ENCODE measurements at regions not wholly inside any gene's neighbourhood (a gene's known extent, or its start where the extent isn't known, plus 50 kb on each side); places are given as distances from the start of the nearest gene placed in this dataset.

- peak; percentile 56 for ATAC-seq
- Mint-ChIP-seq H3K27ac (no peak overlapping the region), H3K9me3 (no peaks in the 10 kb centered on the region), H3K4me1 (no peaks in the 10 kb centered on the region), H3K36me3 (no peaks in the 10 kb centered on the region), H3K4me3 (no peak overlapping the region), H3K27me3 (peaks cover 0 to 7% (median 0%) of the 10 kb centered on the region in 5 donors)
- H3K9me3 ChIP-seq (ENCODE audit: control insufficient read depth in 2 of 3, low read length in 3 of 3): no peaks in the 10 kb centered on the region
- intact Hi-C loops (cut with micrococcal nuclease): loop anchor here in 1 of 2 donors (2.0 kb wide), 1 partner anchor 1248 kb away; no protein-coding TSS in a partner anchor
- H3K36me3 ChIP-seq (ENCODE audit: control insufficient read depth in 2 of 3, insufficient read depth in 3 of 3, low read length in 3 of 3): no peaks in the 10 kb centered on the region
- POLR2A ChIA-PET: no interaction called here
- H3K27me3 ChIP-seq (ENCODE audit: control insufficient read depth in 2 of 2, insufficient read depth in 2 of 2, low read length in 2 of 2): no peaks in the 10 kb centered on the region
- no peak overlapping the region for H3K27ac ChIP-seq (ENCODE audit: low read depth, low read length)
- CTCF ChIA-PET: no interaction called here
- no peaks in the 10 kb centered on the region for H3K4me1 ChIP-seq (ENCODE audit: control insufficient read depth in 2 of 2, insufficient read depth in 2 of 2, low read length in 2 of 2)
- DNase-seq: peak in 3 of 9 donors; percentile 12 to 35 (median 20)
- no peak overlapping the region for H3K4me3 ChIP-seq (ENCODE audit: low read length)
Observed at GRCh38 chr5:101678481-101679193, 617.4 kb downstream of the SLCO4C1 start.

DNA sequence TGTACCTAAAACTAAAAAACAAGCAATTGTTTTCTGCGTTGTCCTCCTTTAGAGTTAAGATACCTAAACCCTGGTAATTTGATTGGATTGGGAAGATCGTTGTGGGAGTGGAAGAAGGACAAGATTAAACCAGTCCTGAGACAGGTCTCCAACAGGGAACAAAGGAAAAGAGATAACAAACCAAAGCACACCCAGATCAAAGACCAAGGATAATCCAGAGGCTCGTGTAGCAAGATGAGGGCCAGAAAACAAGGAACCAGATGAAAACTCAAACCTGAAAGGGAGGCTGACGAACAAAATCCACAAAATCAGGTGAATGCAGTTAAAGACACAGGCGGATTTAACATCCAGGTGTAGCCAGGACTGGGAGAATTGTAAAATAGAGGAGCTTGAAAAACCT is 618.1 kb downstream of the SLCO4C1 start:
- ATAC-seq: no peak
- H3K9me3 Mint-ChIP-seq: no peaks in the 10 kb centered on the region
- Histone ChIP-seq H3K9me3 (ENCODE audit: control insufficient read depth in 2 of 3, low read length in 3 of 3) (no peaks in the 10 kb centered on the region), H3K4me3 (ENCODE audit: low read length) (no peak overlapping the region), H3K4me1 (ENCODE audit: control insufficient read depth in 2 of 2, insufficient read depth in 2 of 2, low read length in 2 of 2) (no peaks in the 10 kb centered on the region), H3K27me3 (ENCODE audit: control insufficient read depth in 2 of 2, insufficient read depth in 2 of 2, low read length in 2 of 2) (no peaks in the 10 kb centered on the region), H3K27ac (ENCODE audit: low read depth, low read length) (no peak overlapping the region), H3K36me3 (ENCODE audit: control insufficient read depth in 2 of 3, insufficient read depth in 3 of 3, low read length in 3 of 3) (no peaks in the 10 kb centered on the region)
- ChIA-PET POLR2A (no interaction called here), CTCF (no interaction called here)
- peaks cover 0 to 7% (median 0%) of the 10 kb centered on the region in 5 donors for H3K27me3 Mint-ChIP-seq
- intact Hi-C loops (cut with micrococcal nuclease): loop anchor here in 1 of 2 donors (2.0 kb wide), 1 partner anchor 1247 kb away; no protein-coding TSS in a partner anchor
- no peak overlapping the region for H3K27ac Mint-ChIP-seq
- no peak overlapping the region for H3K4me3 Mint-ChIP-seq
- no peak for DNase-seq
- H3K36me3 Mint-ChIP-seq: no peaks in the 10 kb centered on the region
- no peaks in the 10 kb centered on the region for H3K4me1 Mint-ChIP-seq

- Histone ChIP-seq H3K27me3 (ENCODE audit: control insufficient read depth in 2 of 2, insufficient read depth in 2 of 2, low read length in 2 of 2) (no peaks in the 10 kb centered on the region), H3K36me3 (ENCODE audit: control insufficient read depth in 2 of 3, insufficient read depth in 3 of 3, low read length in 3 of 3) (no peaks in the 10 kb centered on the region), H3K27ac (ENCODE audit: low read depth, low read length) (no peak overlapping the region), H3K4me1 (ENCODE audit: control insufficient read depth in 2 of 2, insufficient read depth in 2 of 2, low read length in 2 of 2) (no peaks in the 10 kb centered on the region), H3K4me3 (ENCODE audit: low read length) (no peak overlapping the region), H3K9me3 (ENCODE audit: control insufficient read depth in 2 of 3, low read length in 3 of 3) (no peaks in the 10 kb centered on the region)
- CTCF ChIA-PET: no interaction called here
- no peaks in the 10 kb centered on the region for H3K4me1 Mint-ChIP-seq
- H3K27ac Mint-ChIP-seq: no peak overlapping the region
- no peaks in the 10 kb centered on the region for H3K9me3 Mint-ChIP-seq
- H3K4me3 Mint-ChIP-seq: no peak overlapping the region
- H3K27me3 Mint-ChIP-seq: peaks cover 0 to 7% (median 0%) of the 10 kb centered on the region in 5 donors
- POLR2A ChIA-PET: no interaction called here
- no peak for DNase-seq
- no peak for ATAC-seq
- intact Hi-C loops (cut with micrococcal nuclease): no loop called here
- H3K36me3 Mint-ChIP-seq: no peaks in the 10 kb centered on the region
Observed at GRCh38 chr5:101676646-101677045, 619.4 kb downstream of the SLCO4C1 start.

- intact Hi-C loops (cut with micrococcal nuclease): no loop called here
- no peak overlapping the region for H3K27ac Mint-ChIP-seq
- Histone ChIP-seq H3K36me3 (ENCODE audit: control insufficient read depth in 2 of 3, insufficient read depth in 3 of 3, low read length in 3 of 3) (no peaks in the 10 kb centered on the region), H3K4me3 (ENCODE audit: low read length) (no peak overlapping the region), H3K27me3 (ENCODE audit: control insufficient read depth in 2 of 2, insufficient read depth in 2 of 2, low read length in 2 of 2) (no peaks in the 10 kb centered on the region), H3K9me3 (ENCODE audit: control insufficient read depth in 2 of 3, low read length in 3 of 3) (no peaks in the 10 kb centered on the region), H3K27ac (ENCODE audit: low read depth, low read length) (no peak overlapping the region), H3K4me1 (ENCODE audit: control insufficient read depth in 2 of 2, insufficient read depth in 2 of 2, low read length in 2 of 2) (no peaks in the 10 kb centered on the region)
- H3K4me3 Mint-ChIP-seq: no peak overlapping the region
- no peaks in the 10 kb centered on the region for H3K36me3 Mint-ChIP-seq
- no peaks in the 10 kb centered on the region for H3K9me3 Mint-ChIP-seq
- no peak for ATAC-seq
- CTCF ChIA-PET: no interaction called here
- DNase-seq: no peak
- no peaks in the 10 kb centered on the region for H3K4me1 Mint-ChIP-seq
- peaks cover 0 to 7% (median 0%) of the 10 kb centered on the region in 5 donors for H3K27me3 Mint-ChIP-seq
- POLR2A ChIA-PET: no interaction called here
Observed at GRCh38 chr5:101675510-101676219, 620.4 kb downstream of the SLCO4C1 start.

DNA sequence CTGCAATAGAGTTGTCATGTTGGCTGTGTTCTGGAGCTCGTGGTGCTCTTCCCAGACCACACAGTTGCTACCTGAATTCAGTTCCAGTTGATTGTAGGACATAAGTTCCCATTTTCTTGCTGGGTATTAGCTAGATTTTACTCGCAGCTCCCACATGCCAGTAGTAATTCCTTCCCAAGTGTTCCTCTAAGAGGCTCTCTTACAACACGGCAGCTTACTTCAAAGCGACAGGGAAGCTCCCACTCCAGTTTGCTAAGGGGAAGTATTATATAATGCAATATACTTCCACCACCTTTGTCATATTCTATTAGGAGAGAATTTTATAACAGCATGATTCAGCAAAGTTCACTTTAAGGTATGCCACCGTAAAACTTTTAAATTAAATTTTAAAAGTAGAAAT is 623.0 kb downstream of the SLCO4C1 start:
- intact Hi-C loops (cut with micrococcal nuclease): no loop called here
- H3K4me3 ChIP-seq (ENCODE audit: low read length): no peak overlapping the region
- no peak for ATAC-seq
- ChIA-PET POLR2A (no interaction called here), CTCF (no interaction called here)
- no peak overlapping the region for H3K4me3 Mint-ChIP-seq
- no peaks in the 10 kb centered on the region for H3K36me3 ChIP-seq (ENCODE audit: control insufficient read depth in 2 of 3, insufficient read depth in 3 of 3, low read length in 3 of 3)
- H3K36me3 Mint-ChIP-seq: no peaks in the 10 kb centered on the region
- H3K4me1 Mint-ChIP-seq: no peaks in the 10 kb centered on the region
- H3K27ac ChIP-seq (ENCODE audit: low read depth, low read length): no peak overlapping the region
- no peaks in the 10 kb centered on the region for H3K9me3 Mint-ChIP-seq
- DNase-seq: no peak
- H3K9me3 ChIP-seq (ENCODE audit: control insufficient read depth in 2 of 3, low read length in 3 of 3): no peaks in the 10 kb centered on the region
- no peaks in the 10 kb centered on the region for H3K27me3 ChIP-seq (ENCODE audit: control insufficient read depth in 2 of 2, insufficient read depth in 2 of 2, low read length in 2 of 2)
- no peaks in the 10 kb centered on the region for H3K4me1 ChIP-seq (ENCODE audit: control insufficient read depth in 2 of 2, insufficient read depth in 2 of 2, low read length in 2 of 2)
- peaks cover 0 to 7% (median 0%) of the 10 kb centered on the region in 5 donors for H3K27me3 Mint-ChIP-seq
- no peak overlapping the region for H3K27ac Mint-ChIP-seq

DNA sequence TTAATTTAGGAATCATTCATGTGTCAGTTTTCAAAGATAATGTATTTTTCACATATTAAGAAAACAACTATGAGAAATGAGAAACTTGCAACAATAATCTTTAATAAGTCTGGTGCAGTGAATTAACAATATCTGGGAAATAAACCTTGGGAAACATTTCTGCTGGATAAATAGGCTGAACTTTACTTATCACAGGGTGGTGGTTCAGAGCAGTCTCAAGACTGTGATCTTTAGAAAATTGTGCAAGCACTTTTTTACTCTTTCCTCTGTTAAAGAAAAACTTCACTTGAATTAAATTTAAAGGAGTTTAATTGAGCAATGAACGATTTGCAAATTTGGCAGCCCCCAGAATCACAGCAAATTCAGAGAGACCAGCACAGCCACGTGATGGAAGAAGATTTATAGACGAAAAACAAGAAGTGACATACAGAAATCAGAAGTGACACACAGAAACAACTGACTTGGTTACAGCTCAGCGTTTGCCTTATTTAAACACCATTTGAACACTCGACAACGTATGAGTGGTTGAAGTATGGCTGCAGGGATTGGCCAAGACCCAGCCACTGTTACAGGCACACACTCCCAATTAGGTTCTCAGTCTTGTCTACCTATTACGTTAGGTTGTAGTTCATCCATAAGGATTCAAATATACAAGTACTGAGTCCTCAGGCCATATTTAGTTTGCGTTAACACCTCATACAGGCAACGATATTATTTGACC is 631.9 kb downstream of the SLCO4C1 start:
- Mint-ChIP-seq H3K27me3 (peaks cover 0 to 5% (median 0%) of the 10 kb centered on the region in 5 donors), H3K27ac (no peak overlapping the region), H3K4me1 (no peaks in the 10 kb centered on the region), H3K4me3 (no peak overlapping the region), H3K9me3 (peaks cover 0 to 1% (median 0%) of the 10 kb centered on the region in 11 donors), H3K36me3 (no peaks in the 10 kb centered on the region)
- no peak for ATAC-seq
- Histone ChIP-seq H3K27ac (ENCODE audit: low read depth, low read length) (no peak overlapping the region), H3K27me3 (ENCODE audit: control insufficient read depth in 2 of 2, insufficient read depth in 2 of 2, low read length in 2 of 2) (no peaks in the 10 kb centered on the region), H3K36me3 (ENCODE audit: control insufficient read depth in 2 of 3, insufficient read depth in 3 of 3, low read length in 3 of 3) (no peaks in the 10 kb centered on the region), H3K4me1 (ENCODE audit: control insufficient read depth in 2 of 2, insufficient read depth in 2 of 2, low read length in 2 of 2) (no peaks in the 10 kb centered on the region), H3K9me3 (ENCODE audit: control insufficient read depth in 2 of 3, low read length in 3 of 3) (no peaks in the 10 kb centered on the region), H3K4me3 (ENCODE audit: low read length) (no peak overlapping the region)
- no peak for DNase-seq
- intact Hi-C loops (cut with micrococcal nuclease): no loop called here
- ChIA-PET POLR2A (no interaction called here), CTCF (no interaction called here)

Data from naive thymus-derived CD4-positive, alpha-beta T cell (primary cell).